ENCODE measurements at regions not wholly inside any gene's neighbourhood (a gene's known extent, or its start where the extent isn't known, plus 50 kb on each side); places are given as distances from the start of the nearest gene placed in this dataset.

DNA sequence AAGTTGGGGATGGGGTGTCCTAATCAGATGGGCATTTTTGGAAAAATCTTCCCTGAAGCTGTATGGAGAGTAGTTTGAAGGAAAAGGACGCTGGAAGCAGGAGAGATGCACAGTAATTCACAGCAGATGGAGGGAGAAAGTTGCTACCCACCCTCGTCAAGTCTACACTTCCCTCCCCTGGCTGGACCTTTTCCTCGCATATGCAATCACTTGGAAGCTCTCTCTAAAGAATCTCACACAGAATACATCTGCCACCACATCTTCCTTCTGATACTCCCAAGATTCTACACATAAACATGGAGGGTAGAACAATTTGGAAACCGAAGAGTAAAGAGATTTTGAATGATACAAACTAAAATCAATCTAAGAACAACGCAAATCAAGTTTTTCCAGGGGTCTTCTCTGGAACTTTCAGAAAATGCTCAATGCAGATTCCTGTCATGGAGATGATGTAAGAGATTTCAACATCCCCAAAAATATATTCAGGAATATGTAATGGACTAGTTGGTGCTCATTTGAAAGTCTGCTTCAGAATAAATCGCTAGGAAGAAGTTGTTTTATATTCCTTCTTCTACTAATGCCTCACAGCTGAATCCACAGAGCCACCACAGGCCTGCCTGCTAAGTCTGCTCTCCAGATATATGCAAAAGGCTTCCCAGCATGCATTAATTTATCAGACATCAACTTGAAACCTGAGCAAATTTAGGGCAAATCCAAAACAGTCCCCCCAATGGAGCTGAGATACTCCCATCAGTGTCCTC lies 291.5 kb downstream of the LRATD1 start:
- DNase-seq = no peak

GRCh38 chr2:14925471-14925870 lies 293.0 kb downstream of the LRATD1 start:
- DNase-seq = no peak

DNA sequence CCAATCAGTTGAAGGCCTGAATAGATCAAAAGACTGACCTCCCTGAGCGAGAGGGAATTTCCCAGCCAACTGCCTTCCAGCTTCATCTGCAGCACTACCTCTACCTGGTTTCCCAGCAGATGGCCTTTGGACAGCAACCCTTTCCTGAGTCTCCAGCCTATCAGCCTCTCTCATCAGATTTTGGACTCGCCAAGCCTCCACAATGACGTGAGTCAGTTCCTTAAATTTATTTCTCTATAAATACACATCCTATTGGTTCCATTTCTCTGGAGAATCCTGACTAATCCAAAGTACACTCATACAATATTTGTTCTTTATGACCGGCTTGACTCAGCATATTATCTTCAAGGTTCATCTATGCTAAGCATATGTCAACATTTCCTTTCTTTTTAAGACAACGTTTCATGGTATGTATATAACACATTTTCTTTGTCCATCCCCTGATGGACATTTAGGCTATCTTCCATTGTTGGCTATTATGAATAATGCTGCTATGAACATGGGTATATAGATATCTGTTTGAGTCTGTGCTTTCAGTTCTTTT lies 294.6 kb downstream of the LRATD1 start:
- DNase-seq = no peak

GRCh38 chr2:14928056-14928455 lies 295.5 kb downstream of the LRATD1 start:
- no peak for DNase-seq

GRCh38 chr2:14930441-14930840 lies 297.9 kb downstream of the LRATD1 start:
- no peak for DNase-seq

- DNase-seq = no peak
Observed at GRCh38 chr2:14932285-14932684, 299.8 kb downstream of the LRATD1 start.

DNA sequence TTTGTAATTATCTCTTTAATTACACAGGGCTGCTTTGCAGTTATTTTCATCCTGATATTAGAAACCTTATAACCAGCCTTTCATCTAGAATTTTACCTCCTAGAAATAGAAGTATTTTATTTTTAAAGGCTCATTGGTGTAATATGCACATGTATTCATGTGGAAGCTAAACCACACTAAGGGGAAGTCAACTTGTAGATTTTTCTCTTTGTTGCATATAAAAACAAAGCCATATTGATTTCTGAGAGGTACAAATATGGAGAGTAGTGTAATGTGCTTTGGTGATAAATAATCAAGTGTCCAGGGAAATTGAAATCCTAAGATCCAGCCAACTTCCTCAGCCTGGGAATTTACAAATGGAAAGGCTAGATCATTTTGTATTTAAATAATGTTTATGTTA lies 301.2 kb downstream of the LRATD1 start:
- DNase-seq = no peak

GRCh38 chr2:14936426-14936825 lies 303.9 kb downstream of the LRATD1 start:
- no peak for DNase-seq

GRCh38 chr2:14937336-14937735 lies 304.8 kb downstream of the LRATD1 start:
- DNase-seq = no peak

GRCh38 chr2:14941151-14941631 lies 308.7 kb downstream of the LRATD1 start:
- DNase-seq = no peak

DNA sequence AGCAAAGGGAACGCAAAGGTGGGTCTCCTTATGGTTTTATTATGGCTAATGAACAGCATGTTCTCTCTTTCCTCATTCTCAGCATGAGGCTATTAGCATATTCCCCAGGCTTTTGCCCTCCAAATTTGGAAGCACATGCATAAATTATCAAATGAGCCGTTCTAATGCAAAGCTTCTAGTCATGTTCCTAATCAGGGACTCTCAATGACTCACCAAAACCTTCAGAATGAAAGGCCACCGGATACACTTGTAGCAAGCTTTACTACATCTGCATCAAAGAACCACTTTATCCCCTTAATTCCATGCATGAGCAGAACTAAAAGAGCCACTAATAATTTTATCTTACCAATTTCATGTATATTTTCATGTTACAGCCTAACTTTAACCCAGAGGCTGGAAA lies 310.5 kb downstream of the LRATD1 start:
- DNase-seq = no peak

DNA sequence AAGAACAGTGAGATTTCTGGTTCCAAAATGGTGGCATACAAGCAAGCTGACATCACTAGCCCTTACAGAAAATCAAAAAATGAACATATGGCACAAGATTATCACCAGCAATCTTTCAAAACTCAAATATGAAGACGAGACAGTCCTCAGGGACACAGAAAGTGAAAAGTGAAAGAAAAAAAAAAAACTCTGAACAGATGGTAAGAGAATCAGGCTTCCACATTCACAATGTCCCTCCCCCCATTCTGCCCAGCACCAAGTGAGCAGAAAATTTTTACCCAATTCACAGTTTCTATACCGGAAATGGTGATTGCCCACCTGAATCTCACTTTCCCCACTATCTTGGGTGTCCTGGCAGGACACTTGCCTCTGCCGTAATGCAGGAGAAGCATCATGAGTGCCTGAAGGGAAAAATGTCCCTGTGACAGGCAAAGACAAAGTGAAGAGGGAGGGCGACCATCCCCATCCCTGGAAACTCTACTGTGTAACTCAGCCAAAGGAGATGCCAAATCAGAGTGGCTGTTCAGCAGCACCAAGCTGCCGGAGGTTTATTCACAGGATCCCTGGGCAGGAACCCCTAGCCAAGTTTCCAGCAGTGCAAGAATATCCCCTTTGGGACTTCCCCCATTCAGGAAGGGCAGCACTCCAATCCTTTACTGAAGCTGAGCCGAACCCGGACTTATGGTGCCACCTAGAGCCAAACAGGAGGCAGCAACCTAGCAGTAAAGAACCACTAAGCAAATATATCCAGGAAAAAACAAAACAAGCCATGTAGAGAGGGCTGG lies 312.2 kb downstream of the LRATD1 start:
- no peak for DNase-seq

- no peak for DNase-seq
Observed at GRCh38 chr2:14951569-14952285, 319.2 kb downstream of the LRATD1 start.

DNA sequence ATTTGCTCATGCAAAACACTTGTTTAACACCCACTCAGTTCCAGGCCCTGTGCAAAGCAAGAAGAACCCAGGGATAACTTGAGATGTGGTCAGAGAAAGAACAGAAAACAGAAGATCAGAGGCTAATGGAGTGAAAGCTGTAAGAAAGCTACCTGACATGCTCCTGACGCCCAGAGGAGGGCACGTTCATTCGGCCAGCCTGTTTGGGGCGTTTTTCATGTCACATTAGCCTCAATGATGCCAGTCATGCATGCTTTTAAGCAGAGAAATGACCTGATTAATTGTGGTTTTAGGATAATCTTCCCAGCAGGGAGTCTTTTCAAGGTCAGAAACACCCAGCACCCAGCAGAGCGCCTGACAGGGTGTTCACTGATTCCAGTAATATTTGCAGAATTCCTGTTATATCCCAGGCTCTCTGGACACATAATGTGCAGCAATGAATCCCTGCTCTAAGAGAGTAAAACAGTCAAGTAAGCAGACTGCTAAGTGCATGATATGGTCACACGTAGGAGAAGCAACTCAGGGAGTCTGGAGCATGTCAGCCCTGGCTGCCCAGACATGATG lies 320.0 kb downstream of the LRATD1 start:
- no peak for DNase-seq

DNA sequence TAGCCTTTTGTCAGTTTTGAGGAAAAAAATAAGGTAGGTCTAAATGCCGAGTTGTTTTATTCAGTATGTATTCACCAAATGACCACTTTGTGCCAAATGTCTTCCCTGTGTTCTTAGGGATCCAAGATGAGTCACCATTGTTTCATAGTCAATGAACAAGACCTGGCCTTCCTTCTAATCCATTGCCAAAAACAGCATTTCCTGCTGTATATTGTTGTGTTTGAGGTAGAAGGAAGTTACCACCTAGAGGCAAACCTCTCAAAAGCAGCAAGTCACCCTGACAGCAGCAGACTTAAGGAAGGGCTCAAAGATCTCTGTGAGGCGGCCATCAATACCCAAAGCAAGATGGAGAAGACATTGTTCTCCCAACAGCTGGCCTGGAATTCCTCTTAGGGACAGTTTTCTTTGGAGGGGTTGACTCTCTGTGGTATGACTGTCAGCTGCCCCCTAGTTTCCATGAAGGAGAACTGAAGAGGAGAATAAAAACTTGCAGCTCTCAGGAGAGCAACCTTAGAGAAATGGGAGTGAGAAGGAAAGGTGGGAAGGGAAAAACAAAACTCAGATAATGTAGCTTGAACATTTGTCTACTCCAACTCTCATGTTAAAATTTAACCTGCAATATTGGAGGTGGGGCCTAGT lies 328.3 kb downstream of the LRATD1 start:
- no peak for DNase-seq

- no peak for DNase-seq
Observed at GRCh38 chr2:14967729-14968128, 335.2 kb downstream of the LRATD1 start.

- no peak for DNase-seq
Observed at GRCh38 chr2:14975381-14975780, 342.9 kb downstream of the LRATD1 start.

GRCh38 chr2:14977021-14977420 lies 344.5 kb downstream of the LRATD1 start:
- DNase-seq = no peak

DNA sequence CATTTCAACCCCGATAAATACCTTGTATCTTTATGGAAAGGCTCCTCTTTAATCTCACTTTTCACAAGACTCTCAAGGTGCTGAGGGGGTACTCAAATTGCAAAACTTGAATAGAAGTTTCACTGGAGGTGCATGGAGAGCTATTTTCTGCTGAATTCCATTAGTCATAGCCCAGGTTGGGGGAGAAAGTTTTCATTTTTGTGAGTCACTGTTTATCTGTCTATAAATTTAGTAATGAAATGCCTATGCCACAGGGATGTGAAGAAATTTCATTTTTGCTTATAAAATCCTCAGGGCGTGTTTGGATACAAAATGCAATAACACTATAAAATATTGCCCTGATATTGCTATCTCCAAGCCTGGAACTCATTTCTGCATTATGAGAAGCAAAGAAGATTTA lies 346.3 kb downstream of the LRATD1 start:
- DNase-seq = no peak

GRCh38 chr2:14982790-14983189 lies 350.3 kb downstream of the LRATD1 start:
- DNase-seq = no peak

DNA sequence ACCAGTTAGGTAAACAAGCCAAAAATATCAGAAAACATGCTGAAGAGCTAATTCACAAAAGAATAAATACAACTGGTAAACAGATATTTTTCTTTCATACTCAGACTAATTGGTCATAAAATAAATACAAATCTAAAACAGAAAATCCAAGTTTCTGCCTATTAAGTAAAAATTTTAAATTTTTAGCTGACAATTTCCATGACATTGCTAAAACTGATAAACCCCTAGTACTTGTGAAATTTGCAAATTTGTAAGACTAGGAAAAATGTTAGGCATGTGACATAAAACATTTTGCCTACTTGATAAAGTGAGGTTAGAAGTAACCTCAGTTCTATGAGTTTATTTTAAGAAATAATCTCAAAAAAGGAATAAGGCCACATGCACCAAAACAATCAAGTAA lies 356.1 kb downstream of the LRATD1 start:
- no peak for DNase-seq

DNA sequence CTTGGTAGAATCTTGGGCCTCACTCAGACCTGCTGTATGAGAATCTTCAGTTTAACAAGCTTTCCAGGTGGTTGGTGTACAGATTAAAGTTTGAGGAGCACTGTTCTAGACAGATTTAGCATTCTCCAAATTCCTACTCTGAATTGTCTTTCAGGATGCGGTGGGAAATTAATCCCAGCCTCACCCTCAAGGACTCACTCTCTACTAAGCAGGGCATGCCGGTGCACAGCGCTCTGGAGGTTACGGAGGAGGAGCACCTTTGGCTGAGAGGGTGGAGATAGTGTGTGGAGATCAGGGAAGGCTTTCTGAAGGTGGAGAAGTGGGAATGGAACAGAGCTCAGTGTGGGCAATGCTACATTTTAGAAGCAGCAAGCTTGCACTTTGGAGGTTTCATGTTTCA lies 359.2 kb downstream of the LRATD1 start:
- no peak for DNase-seq

- no peak for DNase-seq
Observed at GRCh38 chr2:14994721-14995120, 362.2 kb downstream of the LRATD1 start.

Data from kidney glomerular epithelial cell (primary cell).